ENCODE measurements at regions not wholly inside any gene's neighbourhood (a gene's known extent, or its start where the extent isn't known, plus 50 kb on each side); places are given as distances from the start of the nearest gene placed in this dataset.
"Not testable (repeated sequence)": the region's sequence is repeated elsewhere in the genome, so short reads cannot be mapped to it uniquely, and the experiment has no call there.

GRCh38 chr1:143875947-143876346 is 95.8 kb downstream of the FAM72C start:
- not testable (repeated sequence) for TF ChIP-seq CTCF, POLR2A, POLR2AphosphoS5 (IDR thresholded peaks at IDR 0.05)

All from breast epithelium (tissue), 3 donors.